GM23248 (cell line): ENCODE measurements at regions not wholly inside any gene's neighbourhood (a gene's known extent, or its start where the extent isn't known, plus 50 kb on each side); places are given as distances from the start of the nearest gene placed in this dataset.

Experiments
- DNase-seq: peaks from one replicate; pipeline ENCODE4 v3.0.0-alpha.2; 2015
- H2AFZ ChIP-seq: fragments of 200-600 bp; sonication (generic); 2 replicates; pipeline ENCODE4 v1.6.1; 2016; ENCODE audit warnings: antibody characterized with exemption
- H3F3A ChIP-seq: fragments of 200-600 bp; sonication (generic); 2 replicates; pipeline ENCODE4 v1.6.1; 2016; ENCODE audit warnings: mild to moderate bottlenecking, antibody characterized with exemption, mixed run types; ENCODE audit not compliant: insufficient read depth
- H3K27ac ChIP-seq: fragments of 200-600 bp; sonication (generic); 2 replicates; pipeline ENCODE4 v1.5.1; 2016; ENCODE audit warnings: mild to moderate bottlenecking
- H3K27me3 ChIP-seq: fragments of 200-600 bp; sonication (generic); replicated peaks from 2 replicates; pipeline ENCODE4 v1.6.1; 2016; ENCODE audit warnings: mild to moderate bottlenecking; ENCODE audit not compliant: insufficient read depth
- H3K36me3 ChIP-seq: fragments of 200-600 bp; sonication (generic); 2 replicates; pipeline ENCODE4 v1.6.1; 2016; ENCODE audit warnings: low read depth, mild to moderate bottlenecking
- H3K4me1 ChIP-seq: fragments of 200-600 bp; sonication (generic); 2 replicates; pipeline ENCODE4 v1.6.1; 2016; ENCODE audit warnings: mild to moderate bottlenecking; ENCODE audit not compliant: insufficient read depth
- H3K4me2 ChIP-seq: fragments of 200-600 bp; sonication (generic); one replicate; pipeline ENCODE4 v1.6.1; 2016; ENCODE audit warnings: mild to moderate bottlenecking; ENCODE audit not compliant: unreplicated experiment
- H3K4me3 ChIP-seq: fragments of 200-600 bp; sonication (generic); 2 replicates; pipeline ENCODE4 v1.5.1; 2016; ENCODE audit warnings: mild to moderate bottlenecking
- H3K79me2 ChIP-seq: fragments of 200-600 bp; sonication (generic); 2 replicates; pipeline ENCODE4 v1.6.1; 2016; ENCODE audit warnings: mild to moderate bottlenecking; ENCODE audit not compliant: insufficient read depth
- H3K9ac ChIP-seq: fragments of 200-600 bp; sonication (generic); 2 replicates; pipeline ENCODE4 v1.6.1; 2016; ENCODE audit warnings: mild to moderate bottlenecking
- H3K9me2 ChIP-seq: fragments of 200-600 bp; sonication (generic); 2 replicates; pipeline ENCODE4 v1.6.1; 2016; ENCODE audit warnings: mixed run types, mild to moderate bottlenecking, moderate library complexity; ENCODE audit not compliant: insufficient read depth
- H3K9me3 ChIP-seq: fragments of 200-600 bp; sonication (generic); one replicate; pipeline ENCODE4 v1.6.1; 2017; ENCODE audit warnings: low read depth
- H4K20me1 ChIP-seq: fragments of 200-600 bp; sonication (generic); 2 replicates; pipeline ENCODE4 v1.6.0; 2016; ENCODE audit not compliant: insufficient read depth
- EZH2 ChIP-seq: fragments of 200-600 bp; sonication (generic); IDR thresholded peaks from 2 replicates; pipeline ENCODE4 v1.6.1; 2018; ENCODE audit warnings: antibody characterized with exemption, mild to moderate bottlenecking; ENCODE audit not compliant: insufficient read depth, poor library complexity, severe bottlenecking
- EZH2phosphoT487 ChIP-seq: fragments of 200-600 bp; sonication (generic); IDR thresholded peaks from 2 replicates; pipeline ENCODE4 v1.6.1; 2018; ENCODE audit warnings: antibody characterized with exemption, moderate library complexity, mild to moderate bottlenecking, low read depth; ENCODE audit not compliant: insufficient read depth
- WGBS, 2 experiments: methylation state at CpG; one replicate each; pipeline ENCODE4 v1.1.6; 2015 to 2017; ENCODE audit warnings: low lambda C conversion rate in 2 of 2, low coverage in 1 of 2; ENCODE audit errors: missing lambda C conversion rate in 2 of 2; 5-methylcytosine and 5-hydroxymethylcytosine counted together
- in situ Hi-C: fragments of 300-500 bp; cut with MboI; formaldehyde crosslinking; loops from 2 replicates; pipeline ENCODE4 v1.15.0; 2020

DNA sequence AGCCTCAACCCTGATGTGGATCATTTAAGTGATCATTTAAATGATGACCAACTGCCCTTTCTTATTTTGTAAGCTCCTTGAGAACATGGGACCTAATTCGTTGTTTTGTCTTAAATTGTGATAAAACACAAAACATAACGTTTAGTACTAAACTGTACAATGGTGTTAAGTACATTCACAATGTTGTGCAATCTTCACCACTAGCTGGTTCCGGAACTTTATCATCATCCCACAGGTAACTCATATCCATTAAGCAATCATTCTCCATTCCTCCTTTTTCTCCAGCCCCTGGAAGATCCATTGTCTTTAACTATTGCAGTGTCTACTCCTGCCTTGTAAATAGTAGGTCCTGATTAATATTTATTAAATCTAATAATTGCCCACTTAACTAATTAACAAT lies 460.5 kb upstream of the BRINP1 start:
- WGBS, 2 experiments, result 61 to 71% methylated on average over 3 of the region's 3 CpGs
- no peaks in the 10 kb centered on the region for H3K27me3 ChIP-seq
- TF ChIP-seq EZH2 (no peak), EZH2phosphoT487 (no peak)
- H3K9me3 ChIP-seq, result no peaks in the 10 kb centered on the region
- no peaks in the 10 kb centered on the region for H3F3A ChIP-seq
- no peaks in the 10 kb centered on the region for H3K79me2 ChIP-seq
- in situ Hi-C loops, result no loop called here
- no peaks in the 10 kb centered on the region for H3K36me3 ChIP-seq
- no peak overlapping the region for H3K4me3 ChIP-seq
- H3K4me1 ChIP-seq, result no peaks in the 10 kb centered on the region
- no peak overlapping the region for H3K9ac ChIP-seq
- H2AFZ ChIP-seq, result no peak overlapping the region
- no peaks in the 10 kb centered on the region for H4K20me1 ChIP-seq
- H3K4me2 ChIP-seq, result no peak overlapping the region
- no peaks in the 10 kb centered on the region for H3K9me2 ChIP-seq
- no peak overlapping the region for H3K27ac ChIP-seq
- no peak for DNase-seq

DNA sequence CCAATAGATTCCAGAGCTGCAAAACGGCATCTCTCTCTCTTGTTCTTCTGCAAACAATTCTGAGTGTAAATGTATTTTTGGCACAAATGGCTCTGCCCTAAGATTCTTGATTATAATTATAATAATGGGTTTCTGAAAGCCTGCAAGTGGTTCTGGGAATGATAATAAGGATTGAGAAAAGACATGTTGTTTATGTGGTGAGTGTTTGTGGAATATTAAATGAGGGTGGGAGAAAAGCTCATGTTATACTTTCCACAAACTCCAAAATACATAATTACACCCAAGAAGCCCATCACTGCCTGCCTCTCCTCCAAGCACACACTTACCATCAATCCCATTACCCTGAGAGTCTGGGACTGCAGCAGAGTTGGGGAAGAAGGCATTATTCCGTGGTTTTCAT lies 460.0 kb upstream of the BRINP1 start:
- Histone ChIP-seq H3K4me2 (no peak overlapping the region), H3K4me3 (no peak overlapping the region), H3K9ac (no peak overlapping the region), H3K9me3 (no peaks in the 10 kb centered on the region), H3K27me3 (no peaks in the 10 kb centered on the region), H4K20me1 (no peaks in the 10 kb centered on the region), H3F3A (no peaks in the 10 kb centered on the region), H3K9me2 (no peaks in the 10 kb centered on the region), H2AFZ (no peak overlapping the region), H3K27ac (no peak overlapping the region), H3K4me1 (no peaks in the 10 kb centered on the region), H3K79me2 (no peaks in the 10 kb centered on the region), H3K36me3 (no peaks in the 10 kb centered on the region)
- in situ Hi-C loops, result no loop called here
- WGBS, 2 experiments, result 40 to 52% methylated on average over 2 of the region's 2 CpGs
- no peak for DNase-seq
- no peak for TF ChIP-seq EZH2
- no peak for TF ChIP-seq EZH2phosphoT487

DNA sequence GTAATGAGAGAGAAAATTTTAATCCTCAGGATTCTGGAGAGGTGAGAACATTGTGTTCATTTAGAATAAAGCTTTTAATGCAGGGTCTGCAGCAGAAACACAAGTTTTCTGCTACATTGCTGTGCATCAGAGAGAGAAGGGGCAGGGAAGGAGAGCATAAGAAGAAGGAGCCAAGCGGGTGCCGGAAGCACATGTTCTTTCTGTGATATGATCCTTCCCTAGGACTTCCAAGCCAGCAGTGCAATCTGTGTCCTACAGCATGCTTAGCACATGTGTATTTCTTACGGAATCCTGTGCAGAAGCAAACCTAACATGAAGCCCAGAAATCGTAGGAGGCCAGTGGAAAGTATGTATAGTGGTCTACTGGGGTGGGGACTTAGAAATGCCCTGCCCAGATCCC lies 458.3 kb upstream of the BRINP1 start:
- no peaks in the 10 kb centered on the region for H3K27me3 ChIP-seq
- H3K9me2 ChIP-seq, result no peaks in the 10 kb centered on the region
- H2AFZ ChIP-seq, result no peak overlapping the region
- 22 to 27% methylated on average over 4 of the region's 4 CpGs for WGBS, 2 experiments
- H3F3A ChIP-seq, result no peaks in the 10 kb centered on the region
- no peak overlapping the region for H3K4me2 ChIP-seq
- H4K20me1 ChIP-seq, result no peaks in the 10 kb centered on the region
- DNase-seq, result no peak
- H3K4me1 ChIP-seq, result no peaks in the 10 kb centered on the region
- TF ChIP-seq EZH2phosphoT487 (no peak), EZH2 (no peak)
- no peak overlapping the region for H3K4me3 ChIP-seq
- no peaks in the 10 kb centered on the region for H3K79me2 ChIP-seq
- no peaks in the 10 kb centered on the region for H3K36me3 ChIP-seq
- no peak overlapping the region for H3K9ac ChIP-seq
- in situ Hi-C loops, result no loop called here
- H3K9me3 ChIP-seq, result no peaks in the 10 kb centered on the region
- no peak overlapping the region for H3K27ac ChIP-seq

DNA sequence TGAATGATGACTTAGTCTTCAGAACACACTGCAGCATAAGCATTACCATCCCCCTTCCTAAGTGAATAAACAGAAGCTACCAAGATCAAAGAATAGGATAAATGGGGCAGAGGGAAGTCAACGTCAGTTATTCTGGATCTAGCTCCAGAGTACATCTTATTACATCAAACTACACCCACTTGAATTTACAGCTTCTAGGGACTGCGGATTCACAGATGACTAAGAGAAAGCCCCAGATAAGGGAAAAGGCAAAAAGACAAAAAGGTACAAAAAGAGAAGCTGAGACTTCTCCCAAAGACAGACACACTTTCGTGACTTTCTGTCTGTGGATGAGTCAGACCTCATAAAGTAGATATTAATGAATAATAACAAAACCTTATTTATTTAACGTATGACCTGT lies 457.9 kb upstream of the BRINP1 start:
- peak; percentile 20 for DNase-seq
- in situ Hi-C loops, result no loop called here
- 17 to 20% methylated on average over 4 of the region's 4 CpGs for WGBS, 2 experiments

DNA sequence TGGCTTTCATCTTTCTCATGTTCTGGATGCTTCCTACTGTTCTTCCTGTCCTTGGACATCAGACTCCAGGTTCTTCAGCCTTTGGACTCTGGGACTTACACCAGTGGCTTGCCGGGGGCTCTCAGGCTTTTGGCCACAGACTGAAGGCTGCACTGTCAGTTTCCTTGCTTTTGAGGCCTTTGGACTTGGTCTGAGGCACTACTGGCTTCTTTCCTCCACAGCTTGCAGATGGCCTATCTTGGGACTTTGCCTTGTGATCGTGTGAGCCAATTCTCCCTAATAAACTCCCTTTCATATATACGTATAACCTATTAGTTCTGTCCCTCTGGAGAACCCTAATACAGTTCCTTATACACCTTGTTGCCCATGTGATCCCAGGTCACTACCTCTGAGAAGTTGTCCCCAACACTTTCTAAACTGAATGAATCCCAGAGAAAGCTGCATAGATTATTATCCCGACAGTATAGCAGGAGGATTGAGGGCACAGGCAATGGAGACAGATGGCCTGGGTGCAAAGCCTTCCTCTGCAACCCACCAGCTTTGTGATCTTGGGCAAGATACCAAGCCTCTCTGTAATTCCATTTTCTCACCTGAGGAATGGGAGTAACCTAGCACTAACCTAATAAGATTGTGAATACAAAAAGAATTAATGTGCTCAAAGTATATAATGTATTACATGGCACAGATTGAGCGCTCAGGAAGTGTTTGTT lies 449.6 kb upstream of the BRINP1 start:
- Histone ChIP-seq H2AFZ (no peak overlapping the region), H3K4me2 (no peak overlapping the region), H4K20me1 (no peaks in the 10 kb centered on the region), H3K4me3 (no peak overlapping the region), H3F3A (no peaks in the 10 kb centered on the region), H3K79me2 (no peaks in the 10 kb centered on the region), H3K27me3 (no peaks in the 10 kb centered on the region), H3K9me2 (no peaks in the 10 kb centered on the region), H3K27ac (no peak overlapping the region), H3K36me3 (no peaks in the 10 kb centered on the region), H3K9me3 (no peaks in the 10 kb centered on the region), H3K9ac (no peak overlapping the region), H3K4me1 (0 out of 2 replicates have a peak, but pooled peaks cover 3% of the 10 kb centered on the region)
- TF ChIP-seq EZH2phosphoT487, result no peak
- no peak for TF ChIP-seq EZH2
- WGBS, 2 experiments, result 43 to 53% methylated on average over 5 of the region's 5 CpGs
- DNase-seq, result no peak
- in situ Hi-C loops, result no loop called here

More for the DNA sequence above, 457.9 kb upstream of the BRINP1 start:
- H3K27me3 ChIP-seq, result no peaks in the 10 kb centered on the region
- no peaks in the 10 kb centered on the region for H3K9me2 ChIP-seq
- no peak overlapping the region for H3K4me3 ChIP-seq
- H3K79me2 ChIP-seq, result no peaks in the 10 kb centered on the region
- TF ChIP-seq EZH2phosphoT487, result no peak
- no peak for TF ChIP-seq EZH2
- no peaks in the 10 kb centered on the region for H3F3A ChIP-seq
- no peaks in the 10 kb centered on the region for H4K20me1 ChIP-seq
- H3K4me1 ChIP-seq, result no peaks in the 10 kb centered on the region
- H3K4me2 ChIP-seq, result no peak overlapping the region
- no peaks in the 10 kb centered on the region for H3K36me3 ChIP-seq
- H2AFZ ChIP-seq, result no peak overlapping the region
- no peaks in the 10 kb centered on the region for H3K9me3 ChIP-seq
- H3K27ac ChIP-seq, result no peak overlapping the region
- H3K9ac ChIP-seq, result no peak overlapping the region
